ENCODE measurements at regions not wholly inside any gene's neighbourhood (a gene's known extent, or its start where the extent isn't known, plus 50 kb on each side); places are given as distances from the start of the nearest gene placed in this dataset.

DNA sequence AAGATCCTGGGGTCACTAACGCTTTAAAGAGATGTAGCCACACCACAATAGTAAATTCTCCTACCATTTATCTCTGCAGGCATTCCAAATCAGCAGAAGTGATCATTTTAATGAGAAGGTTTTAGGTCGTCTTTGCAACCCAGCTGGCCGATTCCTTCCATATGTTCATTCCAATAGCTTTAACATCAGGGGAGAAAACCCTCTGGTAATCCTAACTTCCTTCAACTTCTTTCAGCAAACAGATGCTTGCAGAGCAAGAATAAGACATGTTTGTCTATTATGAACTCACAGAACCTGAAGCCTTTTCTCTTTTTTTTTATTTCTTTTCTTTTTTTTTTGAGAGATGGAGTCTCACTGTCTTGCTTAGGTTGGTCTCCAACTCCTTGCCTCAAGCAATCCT is 498.6 kb upstream of the SLITRK1 start:
- H3K4me2 ChIP-seq (ENCODE audit: low read length): no peak overlapping the region
- no peaks in the 10 kb centered on the region for H3F3A ChIP-seq (ENCODE audit: low read length, unreplicated experiment)
- no peaks in the 10 kb centered on the region for H3K9me3 ChIP-seq (ENCODE audit: low read length)
- no peaks in the 10 kb centered on the region for H3K4me1 ChIP-seq (ENCODE audit: insufficient read depth, low read length)
- no peaks in the 10 kb centered on the region for H3K9me2 ChIP-seq (replicated peaks; ENCODE audit: low read length)
- no peaks in the 10 kb centered on the region for H4K20me1 ChIP-seq (ENCODE audit: low read length)
- no peak for ATAC-seq
- intact Hi-C loops (cut with micrococcal nuclease): no loop called here
- ChIA-PET CTCF (no interaction called here), POLR2A (ENCODE audit: unreplicated experiment) (no interaction called here)
- no peak overlapping the region for H3K4me3 ChIP-seq (ENCODE audit: low read length)
- TF ChIP-seq, protein P1, sequence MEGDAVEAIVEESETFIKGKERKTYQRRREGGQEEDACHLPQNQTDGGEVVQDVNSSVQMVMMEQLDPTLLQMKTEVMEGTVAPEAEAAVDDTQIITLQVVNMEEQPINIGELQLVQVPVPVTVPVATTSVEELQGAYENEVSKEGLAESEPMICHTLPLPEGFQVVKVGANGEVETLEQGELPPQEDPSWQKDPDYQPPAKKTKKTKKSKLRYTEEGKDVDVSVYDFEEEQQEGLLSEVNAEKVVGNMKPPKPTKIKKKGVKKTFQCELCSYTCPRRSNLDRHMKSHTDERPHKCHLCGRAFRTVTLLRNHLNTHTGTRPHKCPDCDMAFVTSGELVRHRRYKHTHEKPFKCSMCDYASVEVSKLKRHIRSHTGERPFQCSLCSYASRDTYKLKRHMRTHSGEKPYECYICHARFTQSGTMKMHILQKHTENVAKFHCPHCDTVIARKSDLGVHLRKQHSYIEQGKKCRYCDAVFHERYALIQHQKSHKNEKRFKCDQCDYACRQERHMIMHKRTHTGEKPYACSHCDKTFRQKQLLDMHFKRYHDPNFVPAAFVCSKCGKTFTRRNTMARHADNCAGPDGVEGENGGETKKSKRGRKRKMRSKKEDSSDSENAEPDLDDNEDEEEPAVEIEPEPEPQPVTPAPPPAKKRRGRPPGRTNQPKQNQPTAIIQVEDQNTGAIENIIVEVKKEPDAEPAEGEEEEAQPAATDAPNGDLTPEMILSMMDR (conservative IDR thresholded peaks at IDR 0.05; ENCODE audit: low read depth, low read length): no peak
- TF ChIP-seq EZH2phosphoT487 (IDR thresholded peaks at IDR 0.05; ENCODE audit: borderline replicate concordance, low read length) (no peak), EZH2 (IDR thresholded peaks at IDR 0.05; ENCODE audit: low read length, unreplicated experiment) (no peak)
- H3K27me3 ChIP-seq (ENCODE audit: low read length): no peaks in the 10 kb centered on the region
- DNase-seq: no peak
- no peaks in the 10 kb centered on the region for H3K36me3 ChIP-seq (ENCODE audit: low read depth, low read length)
- no peak overlapping the region for H3K9ac ChIP-seq (ENCODE audit: low read length)
- no peaks in the 10 kb centered on the region for H3K79me2 ChIP-seq (ENCODE audit: low read length)
- H2AFZ ChIP-seq (ENCODE audit: low read length): no peak overlapping the region
- no peak overlapping the region for H3K27ac ChIP-seq (ENCODE audit: low read length)
- no TSS peak for BruUV-seq (replicated peaks)

- BruUV-seq (replicated peaks): no TSS peak
These were observed 494.8 kb upstream of the SLITRK1 start for GRCh38 chr13:84377106-84377505.

DNA sequence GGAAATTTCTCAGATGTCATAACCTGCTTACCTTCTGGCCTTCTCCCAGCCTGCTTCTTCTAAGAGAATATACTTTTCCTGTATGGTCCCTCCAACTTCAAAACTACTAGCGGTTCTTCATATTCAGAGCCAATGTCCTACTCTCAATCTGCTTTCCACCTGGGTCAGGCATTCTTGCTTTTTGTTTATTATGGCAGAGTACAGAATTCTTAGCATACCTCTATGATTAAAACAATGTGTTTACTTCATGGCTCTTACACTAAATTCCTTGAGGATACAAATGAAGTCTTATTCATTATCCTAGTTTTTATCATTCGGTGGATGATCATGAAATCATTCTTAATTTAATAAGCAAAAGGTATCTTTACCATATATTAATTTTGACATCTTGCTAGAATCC is 484.2 kb upstream of the SLITRK1 start:
- Histone ChIP-seq H3K4me3 (ENCODE audit: low read length) (no peak overlapping the region), H3K9me3 (ENCODE audit: low read length) (no peaks in the 10 kb centered on the region)

More at GRCh38 chr13:84377106-84377505, 494.8 kb upstream of the SLITRK1 start:
- no peaks in the 10 kb centered on the region for H3K9me3 ChIP-seq (ENCODE audit: low read length)
- H3F3A ChIP-seq (ENCODE audit: low read length, unreplicated experiment): no peaks in the 10 kb centered on the region
- intact Hi-C loops (cut with micrococcal nuclease): no loop called here
- H3K4me1 ChIP-seq (ENCODE audit: insufficient read depth, low read length): no peaks in the 10 kb centered on the region
- no peak overlapping the region for H3K4me3 ChIP-seq (ENCODE audit: low read length)
- TF ChIP-seq, protein P1 (conservative IDR thresholded peaks at IDR 0.05; ENCODE audit: low read depth, low read length): no peak
- TF ChIP-seq EZH2phosphoT487 (IDR thresholded peaks at IDR 0.05; ENCODE audit: borderline replicate concordance, low read length) (no peak), EZH2 (IDR thresholded peaks at IDR 0.05; ENCODE audit: low read length, unreplicated experiment) (no peak)
- H4K20me1 ChIP-seq (ENCODE audit: low read length): no peaks in the 10 kb centered on the region
- CTCF ChIA-PET: no interaction called here
- no peaks in the 10 kb centered on the region for H3K27me3 ChIP-seq (ENCODE audit: low read length)
- no peak for DNase-seq
- no peaks in the 10 kb centered on the region for H3K79me2 ChIP-seq (ENCODE audit: low read length)
- H3K4me2 ChIP-seq (ENCODE audit: low read length): no peak overlapping the region
- H3K36me3 ChIP-seq (ENCODE audit: low read depth, low read length): no peaks in the 10 kb centered on the region
- POLR2A ChIA-PET (ENCODE audit: unreplicated experiment): no interaction called here
- no peak overlapping the region for H3K27ac ChIP-seq (ENCODE audit: low read length)
- no peak for ATAC-seq
- no peak overlapping the region for H3K9ac ChIP-seq (ENCODE audit: low read length)
- H3K9me2 ChIP-seq (replicated peaks; ENCODE audit: low read length): no peaks in the 10 kb centered on the region
- H2AFZ ChIP-seq (ENCODE audit: low read length): no peak overlapping the region

More for the DNA sequence above, 484.2 kb upstream of the SLITRK1 start:
- no TSS peak for BruUV-seq (replicated peaks)
- no peak overlapping the region for H3K4me2 ChIP-seq (ENCODE audit: low read length)
- no peaks in the 10 kb centered on the region for H3K36me3 ChIP-seq (ENCODE audit: low read depth, low read length)
- H3K9me2 ChIP-seq (replicated peaks; ENCODE audit: low read length): no peaks in the 10 kb centered on the region
- no peak for DNase-seq
- no peaks in the 10 kb centered on the region for H3K4me1 ChIP-seq (ENCODE audit: insufficient read depth, low read length)
- TF ChIP-seq EZH2phosphoT487 (IDR thresholded peaks at IDR 0.05; ENCODE audit: borderline replicate concordance, low read length) (no peak), EZH2 (IDR thresholded peaks at IDR 0.05; ENCODE audit: low read length, unreplicated experiment) (no peak)
- TF ChIP-seq, protein P1 (conservative IDR thresholded peaks at IDR 0.05; ENCODE audit: low read depth, low read length): no peak
- no peak for ATAC-seq
- no peaks in the 10 kb centered on the region for H3K79me2 ChIP-seq (ENCODE audit: low read length)
- intact Hi-C loops (cut with micrococcal nuclease): no loop called here
- no peaks in the 10 kb centered on the region for H3F3A ChIP-seq (ENCODE audit: low read length, unreplicated experiment)
- no peak overlapping the region for H3K27ac ChIP-seq (ENCODE audit: low read length)
- no peak overlapping the region for H3K9ac ChIP-seq (ENCODE audit: low read length)
- no peaks in the 10 kb centered on the region for H4K20me1 ChIP-seq (ENCODE audit: low read length)
- ChIA-PET POLR2A (ENCODE audit: unreplicated experiment) (no interaction called here), CTCF (no interaction called here)
- no peaks in the 10 kb centered on the region for H3K27me3 ChIP-seq (ENCODE audit: low read length)
- H2AFZ ChIP-seq (ENCODE audit: low read length): no peak overlapping the region
